GM12872 (cell line): ENCODE measurements at regions not wholly inside any gene's neighbourhood (a gene's known extent, or its start where the extent isn't known, plus 50 kb on each side); places are given as distances from the start of the nearest gene placed in this dataset.

Source experiments
- CTCF ChIP-seq: IDR thresholded peaks from 3 replicates; pipeline ENCODE4 v1.5.1; 2011; ENCODE audit warnings: low read depth, mild to moderate bottlenecking, low read length, moderate library complexity; ENCODE audit not compliant: insufficient read depth

DNA sequence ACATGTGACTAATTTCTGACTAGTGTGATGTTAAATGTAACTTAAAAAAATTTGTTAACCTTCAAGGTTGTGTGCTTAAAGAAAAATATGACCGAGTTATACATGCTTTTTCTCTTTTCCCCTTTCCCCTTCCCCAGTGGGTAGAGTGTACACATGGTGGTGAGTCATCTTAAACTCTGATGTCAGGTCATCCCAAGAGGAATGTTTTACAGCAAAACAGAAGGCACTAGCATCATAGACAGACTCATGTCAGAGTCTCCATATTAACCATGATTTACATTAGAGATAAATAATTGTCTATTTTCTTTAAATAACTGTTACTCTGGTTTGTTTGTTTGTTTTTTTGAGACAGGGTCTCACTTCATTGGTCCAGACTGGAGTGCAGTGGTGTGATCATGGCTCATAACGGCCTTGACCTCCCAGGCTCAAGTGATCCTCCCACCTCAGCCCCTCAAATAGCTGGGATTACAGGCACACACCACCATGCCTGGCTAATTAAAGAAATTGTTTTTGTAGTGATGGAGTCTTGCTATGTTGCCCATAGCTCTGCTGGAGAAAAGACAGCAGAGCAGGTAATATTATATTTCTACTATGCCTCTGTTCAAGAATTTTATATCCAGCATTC is 160.4 kb upstream of the PCDH9 start:
- no peak for TF ChIP-seq CTCF

GRCh38 chr13:67389171-67389570 is 159.0 kb upstream of the PCDH9 start:
- no peak for TF ChIP-seq CTCF

- TF ChIP-seq CTCF, result no peak
These were observed 147.8 kb upstream of the PCDH9 start for GRCh38 chr13:67377919-67378318.

DNA sequence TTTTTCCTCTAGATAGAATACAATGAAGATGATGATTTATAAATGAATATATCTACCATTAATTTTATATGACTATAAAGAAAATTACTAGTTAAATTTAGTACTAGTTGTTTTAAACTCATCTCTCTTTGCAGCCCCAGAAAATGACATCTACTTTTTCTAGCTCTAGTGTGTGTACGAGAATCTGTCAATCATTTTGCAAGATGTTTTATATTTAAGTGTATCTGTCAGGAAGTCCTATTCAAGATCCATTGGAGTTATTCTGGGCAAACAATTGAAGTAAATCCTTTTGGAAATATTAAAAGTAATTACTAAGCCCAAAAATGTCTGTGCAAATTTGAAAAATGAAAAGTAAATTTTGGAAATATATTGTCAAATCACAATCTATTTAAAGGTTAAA is 144.3 kb upstream of the PCDH9 start:
- no peak for TF ChIP-seq CTCF

DNA sequence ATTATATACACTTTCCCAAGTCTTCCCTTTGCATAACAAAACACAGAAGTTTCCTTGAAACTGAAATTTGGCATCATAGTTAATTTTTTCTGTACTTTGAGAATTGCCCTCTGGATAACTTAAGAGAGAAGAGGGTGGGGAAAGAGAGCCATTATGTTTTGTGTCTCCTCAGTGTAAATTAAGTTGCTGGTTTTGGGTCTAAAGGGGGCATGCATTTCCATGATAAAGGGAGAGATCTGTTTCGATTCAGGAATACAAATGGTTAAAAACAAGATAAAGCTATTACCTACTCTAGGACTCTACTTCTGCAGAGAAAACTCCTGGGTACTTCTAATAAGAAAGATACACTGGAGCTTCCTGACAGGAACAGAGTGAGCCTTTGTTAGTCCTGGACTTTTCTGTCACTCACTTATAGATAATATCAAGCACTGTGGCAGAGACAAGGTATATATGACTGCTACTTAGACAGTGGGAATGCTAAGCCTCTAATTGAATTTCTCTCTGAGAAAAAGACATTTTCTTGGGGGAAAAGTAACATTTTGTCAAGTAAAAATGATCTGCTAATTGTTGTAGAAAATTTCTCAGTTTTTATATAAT is 142.8 kb upstream of the PCDH9 start:
- TF ChIP-seq CTCF, result no peak

- no peak for TF ChIP-seq CTCF
These were observed 139.9 kb upstream of the PCDH9 start for GRCh38 chr13:67369895-67370660.

- no peak for TF ChIP-seq CTCF
These were observed 137.3 kb upstream of the PCDH9 start for GRCh38 chr13:67367399-67367798.
